Mesendoderm (in vitro differentiated cells): ENCODE measurements at regions not wholly inside any gene's neighbourhood (a gene's known extent, or its start where the extent isn't known, plus 50 kb on each side); places are given as distances from the start of the nearest gene placed in this dataset.

Source experiments
- DNase-seq: peaks from one replicate; pipeline ENCODE4 v3.0.0; 2013
- H2AK5ac ChIP-seq: 2 replicates; pipeline ENCODE4 v1.6.1; 2013; ENCODE audit warnings: low read length, inconsistent platforms
- H2BK120ac ChIP-seq: 2 replicates; pipeline ENCODE4 v1.6.1; 2013; ENCODE audit warnings: low read depth, mild to moderate bottlenecking, low read length, moderate library complexity, mixed read lengths
- H2BK15ac ChIP-seq: replicated peaks from 2 replicates; pipeline ENCODE4 v1.6.1; 2013; ENCODE audit warnings: low read depth, mild to moderate bottlenecking, moderate library complexity
- H2BK5ac ChIP-seq: 2 replicates; pipeline ENCODE4 v1.6.1; 2013; ENCODE audit warnings: low read length, inconsistent platforms
- H3K18ac ChIP-seq: 2 replicates; pipeline ENCODE4 v1.6.1; 2013; ENCODE audit warnings: mild to moderate bottlenecking, low read length, mixed read lengths
- H3K23ac ChIP-seq: one replicate; pipeline ENCODE4 v1.6.1; 2013; ENCODE audit warnings: low read length
- H3K27ac ChIP-seq: 2 replicates; pipeline ENCODE4 v1.5.1; 2013; ENCODE audit warnings: low read depth, mild to moderate bottlenecking, inconsistent platforms, low read length, moderate library complexity
- H3K27me3 ChIP-seq: 2 replicates; pipeline ENCODE4 v1.6.1; 2013; ENCODE audit warnings: low read length, control low read depth, mild to moderate bottlenecking, inconsistent platforms; ENCODE audit not compliant: insufficient read depth, poor library complexity
- H3K36me3 ChIP-seq: 2 replicates; pipeline ENCODE4 v1.6.1; 2013; ENCODE audit warnings: low read length, inconsistent platforms; ENCODE audit not compliant: control insufficient read depth, insufficient read depth
- H3K4ac ChIP-seq: one replicate; pipeline ENCODE4 v1.6.1; 2013; ENCODE audit warnings: low read depth, mild to moderate bottlenecking, low read length, moderate library complexity
- H3K4me1 ChIP-seq: 2 replicates; pipeline ENCODE4 v1.6.1; 2013; ENCODE audit warnings: low read depth, low read length, inconsistent platforms; ENCODE audit not compliant: control insufficient read depth
- H3K4me2 ChIP-seq: 2 replicates; pipeline ENCODE4 v1.6.1; 2013; ENCODE audit warnings: low read length
- H3K4me3 ChIP-seq: 2 replicates; pipeline ENCODE4 v1.5.1; 2013; ENCODE audit warnings: mild to moderate bottlenecking, low read length
- H3K56ac ChIP-seq: one replicate; pipeline ENCODE4 v1.6.1; 2013; ENCODE audit warnings: low read length
- H3K79me1 ChIP-seq: 2 replicates; pipeline ENCODE4 v1.6.1; 2013; ENCODE audit warnings: low read length, inconsistent platforms
- H3K79me2 ChIP-seq: 2 replicates; pipeline ENCODE4 v1.6.1; 2013; ENCODE audit warnings: mild to moderate bottlenecking, low read length; ENCODE audit not compliant: control insufficient read depth, insufficient read depth
- H3K9ac ChIP-seq: 2 replicates; pipeline ENCODE4 v1.6.1; 2013; ENCODE audit warnings: low read length, inconsistent platforms
- H4K5ac ChIP-seq: one replicate; pipeline ENCODE4 v1.6.1; 2013; ENCODE audit warnings: low read length
- H4K8ac ChIP-seq: one replicate; pipeline ENCODE4 v1.6.1; 2013; ENCODE audit warnings: low read depth, mild to moderate bottlenecking, control low read depth, low read length, moderate library complexity
- WGBS: extraction: QIAGEN DNeasy Blood & Tissue Kit; methylation state at CpG from one replicate; pipeline ENCODE4 v1.1.7; 2013; ENCODE audit warnings: low lambda C conversion rate, missing lambda C conversion rate; ENCODE audit not compliant: insufficient coverage; ENCODE audit errors: extremely low coverage; 5-methylcytosine and 5-hydroxymethylcytosine counted together

- WGBS, result no CpG with 5 or more reads among the region's 2 CpGs
Measured at GRCh38 chr3:170735821-170736220, 134.2 kb downstream of the RPL22L1 start.

GRCh38 chr3:170734735-170735065 is 135.3 kb downstream of the RPL22L1 start:
- no peak for DNase-seq
- no peak overlapping the region for H3K56ac ChIP-seq
- no peak overlapping the region for H2AK5ac ChIP-seq
- H3K23ac ChIP-seq, result no peak overlapping the region
- H2BK15ac ChIP-seq, result no peak overlapping the region
- H4K8ac ChIP-seq, result no peak overlapping the region
- WGBS, result no CpG with 5 or more reads among the region's 1 CpG
- H3K27me3 ChIP-seq, result no peaks in the 10 kb centered on the region
- H3K4me2 ChIP-seq, result no peak overlapping the region
- no peak overlapping the region for H3K9ac ChIP-seq
- H3K4me3 ChIP-seq, result no peak overlapping the region
- no peak overlapping the region for H3K4ac ChIP-seq
- H4K5ac ChIP-seq, result no peak overlapping the region
- no peak overlapping the region for H3K27ac ChIP-seq
- no peaks in the 10 kb centered on the region for H3K79me2 ChIP-seq
- no peak overlapping the region for H2BK120ac ChIP-seq
- H2BK5ac ChIP-seq, result no peak overlapping the region
- no peak overlapping the region for H3K18ac ChIP-seq
- H3K79me1 ChIP-seq, result no peaks in the 10 kb centered on the region
- peaks cover 14% of the 10 kb centered on the region for H3K4me1 ChIP-seq
- no peaks in the 10 kb centered on the region for H3K36me3 ChIP-seq

More at GRCh38 chr3:170735821-170736220, 134.2 kb downstream of the RPL22L1 start:
- H3K27ac ChIP-seq, result no peak overlapping the region
- no peaks in the 10 kb centered on the region for H3K36me3 ChIP-seq
- no peak overlapping the region for H2BK15ac ChIP-seq
- H3K79me1 ChIP-seq, result no peaks in the 10 kb centered on the region
- H3K18ac ChIP-seq, result no peak overlapping the region
- H3K4me1 ChIP-seq, result peaks cover 7% of the 10 kb centered on the region
- no peak for DNase-seq
- H3K56ac ChIP-seq, result no peak overlapping the region
- no peak overlapping the region for H3K4me3 ChIP-seq
- no peak overlapping the region for H3K23ac ChIP-seq
- no peak overlapping the region for H3K9ac ChIP-seq
- no peak overlapping the region for H2BK5ac ChIP-seq
- no peak overlapping the region for H2AK5ac ChIP-seq
- H4K5ac ChIP-seq, result no peak overlapping the region
- no peaks in the 10 kb centered on the region for H3K79me2 ChIP-seq
- no peak overlapping the region for H3K4me2 ChIP-seq
- no peak overlapping the region for H2BK120ac ChIP-seq
- no peak overlapping the region for H4K8ac ChIP-seq
- H3K4ac ChIP-seq, result no peak overlapping the region
- H3K27me3 ChIP-seq, result no peaks in the 10 kb centered on the region

- Histone ChIP-seq H3K79me2 (no peaks in the 10 kb centered on the region), H3K4me1 (peaks cover 14% of the 10 kb centered on the region), H3K36me3 (no peaks in the 10 kb centered on the region), H3K56ac (no peak overlapping the region), H3K79me1 (no peaks in the 10 kb centered on the region), H2BK5ac (no peak overlapping the region), H3K4me2 (no peak overlapping the region), H2BK120ac (no peak overlapping the region), H3K23ac (no peak overlapping the region), H3K9ac (no peak overlapping the region), H2AK5ac (no peak overlapping the region), H4K5ac (no peak overlapping the region), H3K18ac (no peak overlapping the region), H3K27ac (no peak overlapping the region), H3K4me3 (no peak overlapping the region), H4K8ac (no peak overlapping the region), H2BK15ac (no peak overlapping the region), H3K4ac (no peak overlapping the region), H3K27me3 (no peaks in the 10 kb centered on the region)
- no CpG with 5 or more reads among the region's 7 CpGs for WGBS
- DNase-seq, result peak; percentile 45
Measured at GRCh38 chr3:170734043-170734734, 135.8 kb downstream of the RPL22L1 start.

GRCh38 chr3:170732660-170733245 is 137.2 kb downstream of the RPL22L1 start:
- no peak overlapping the region for H2AK5ac ChIP-seq
- H4K5ac ChIP-seq, result no peak overlapping the region
- no peak overlapping the region for H3K4me3 ChIP-seq
- H3K36me3 ChIP-seq, result no peaks in the 10 kb centered on the region
- no peak overlapping the region for H2BK5ac ChIP-seq
- no peak overlapping the region for H3K23ac ChIP-seq
- no peak overlapping the region for H4K8ac ChIP-seq
- no peak for DNase-seq
- H3K4me2 ChIP-seq, result no peak overlapping the region
- no peaks in the 10 kb centered on the region for H3K27me3 ChIP-seq
- no peaks in the 10 kb centered on the region for H3K79me1 ChIP-seq
- H3K18ac ChIP-seq, result no peak overlapping the region
- no peaks in the 10 kb centered on the region for H3K79me2 ChIP-seq
- H3K4ac ChIP-seq, result no peak overlapping the region
- H3K9ac ChIP-seq, result no peak overlapping the region
- H2BK120ac ChIP-seq, result no peak overlapping the region
- H3K56ac ChIP-seq, result no peak overlapping the region
- H3K27ac ChIP-seq, result no peak overlapping the region
- no peak overlapping the region for H2BK15ac ChIP-seq
- H3K4me1 ChIP-seq, result peaks cover 14% of the 10 kb centered on the region

- H3K79me1 ChIP-seq, result no peaks in the 10 kb centered on the region
- H4K8ac ChIP-seq, result no peak overlapping the region
- H3K36me3 ChIP-seq, result no peaks in the 10 kb centered on the region
- peak; percentile 45 for DNase-seq
- no peak overlapping the region for H3K4me3 ChIP-seq
- peaks cover 14% of the 10 kb centered on the region for H3K4me1 ChIP-seq
- no peak overlapping the region for H3K27ac ChIP-seq
- H3K4me2 ChIP-seq, result no peak overlapping the region
- no peak overlapping the region for H3K4ac ChIP-seq
- no peak overlapping the region for H3K9ac ChIP-seq
- no peak overlapping the region for H2BK5ac ChIP-seq
- no peak overlapping the region for H4K5ac ChIP-seq
- no peak overlapping the region for H3K23ac ChIP-seq
- H2BK15ac ChIP-seq, result no peak overlapping the region
- H3K56ac ChIP-seq, result no peak overlapping the region
- peak overlapping the region; percentile 83 for H3K18ac ChIP-seq
- no peak overlapping the region for H2BK120ac ChIP-seq
- H3K27me3 ChIP-seq, result no peaks in the 10 kb centered on the region
- no peak overlapping the region for H2AK5ac ChIP-seq
- no peaks in the 10 kb centered on the region for H3K79me2 ChIP-seq
Measured at GRCh38 chr3:170731281-170731680, 138.7 kb downstream of the RPL22L1 start.
